ENCODE measurements at regions not wholly inside any gene's neighbourhood (a gene's known extent, or its start where the extent isn't known, plus 50 kb on each side); places are given as distances from the start of the nearest gene placed in this dataset.

- Histone ChIP-seq H3K36me3 (ENCODE audit: control insufficient read depth in 2 of 2, insufficient read depth in 2 of 2, low read length in 2 of 2) (no peaks in the 10 kb centered on the region), H3K27ac (ENCODE audit: low read depth in 2 of 2, low read length in 2 of 2) (no peak overlapping the region), H3K9ac (ENCODE audit: low read depth in 1 of 2, low read length in 2 of 2) (no peak overlapping the region), H3K27me3 (ENCODE audit: control insufficient read depth in 2 of 2, insufficient read depth in 2 of 2, low read length in 2 of 2) (no peaks in the 10 kb centered on the region), H3K4me1 (ENCODE audit: control insufficient read depth in 2 of 2, insufficient read depth in 2 of 2, low read length in 2 of 2) (peaks cover 3 to 8% of the 10 kb centered on the region in 2 donors), H3K9me3 (ENCODE audit: control insufficient read depth in 2 of 2, low read length in 2 of 2) (no peaks in the 10 kb centered on the region), H3K4me3 (ENCODE audit: low read length in 2 of 2) (no peak overlapping the region)
Observed at GRCh38 chr11:70537576-70538571, 139.5 kb downstream of the CTTN start.

- peaks cover 3 to 8% of the 10 kb centered on the region in 2 donors for H3K4me1 ChIP-seq (ENCODE audit: control insufficient read depth in 2 of 2, insufficient read depth in 2 of 2, low read length in 2 of 2)
Observed at GRCh38 chr11:70538641-70539359, 140.5 kb downstream of the CTTN start.

GRCh38 chr11:70539360-70540095 is 141.2 kb downstream of the CTTN start:
- H3K27ac ChIP-seq (ENCODE audit: low read depth in 2 of 2, low read length in 2 of 2) = no peak overlapping the region
- no peak overlapping the region for H3K9ac ChIP-seq (ENCODE audit: low read depth in 1 of 2, low read length in 2 of 2)
- peaks cover 3 to 8% of the 10 kb centered on the region in 2 donors for H3K4me1 ChIP-seq (ENCODE audit: control insufficient read depth in 2 of 2, insufficient read depth in 2 of 2, low read length in 2 of 2)
- H3K36me3 ChIP-seq (ENCODE audit: control insufficient read depth in 2 of 2, insufficient read depth in 2 of 2, low read length in 2 of 2) = no peaks in the 10 kb centered on the region
- no peak overlapping the region for H3K4me3 ChIP-seq (ENCODE audit: low read length in 2 of 2)
- no peaks in the 10 kb centered on the region for H3K27me3 ChIP-seq (ENCODE audit: control insufficient read depth in 2 of 2, insufficient read depth in 2 of 2, low read length in 2 of 2)
- no peaks in the 10 kb centered on the region for H3K9me3 ChIP-seq (ENCODE audit: control insufficient read depth in 2 of 2, low read length in 2 of 2)

More at GRCh38 chr11:70538641-70539359, 140.5 kb downstream of the CTTN start:
- Histone ChIP-seq H3K4me3 (ENCODE audit: low read length in 2 of 2) (no peak overlapping the region), H3K9me3 (ENCODE audit: control insufficient read depth in 2 of 2, low read length in 2 of 2) (no peaks in the 10 kb centered on the region), H3K36me3 (ENCODE audit: control insufficient read depth in 2 of 2, insufficient read depth in 2 of 2, low read length in 2 of 2) (no peaks in the 10 kb centered on the region), H3K27ac (ENCODE audit: low read depth in 2 of 2, low read length in 2 of 2) (no peak overlapping the region), H3K27me3 (ENCODE audit: control insufficient read depth in 2 of 2, insufficient read depth in 2 of 2, low read length in 2 of 2) (no peaks in the 10 kb centered on the region), H3K9ac (ENCODE audit: low read depth in 1 of 2, low read length in 2 of 2) (no peak overlapping the region)

- H3K9ac ChIP-seq (ENCODE audit: low read depth in 1 of 2, low read length in 2 of 2) = no peak overlapping the region
- no peaks in the 10 kb centered on the region for H3K27me3 ChIP-seq (ENCODE audit: control insufficient read depth in 2 of 2, insufficient read depth in 2 of 2, low read length in 2 of 2)
- peaks cover 3 to 8% of the 10 kb centered on the region in 2 donors for H3K4me1 ChIP-seq (ENCODE audit: control insufficient read depth in 2 of 2, insufficient read depth in 2 of 2, low read length in 2 of 2)
- no peak overlapping the region for H3K4me3 ChIP-seq (ENCODE audit: low read length in 2 of 2)
- H3K27ac ChIP-seq (ENCODE audit: low read depth in 2 of 2, low read length in 2 of 2) = no peak overlapping the region
- no peaks in the 10 kb centered on the region for H3K9me3 ChIP-seq (ENCODE audit: control insufficient read depth in 2 of 2, low read length in 2 of 2)
- H3K36me3 ChIP-seq (ENCODE audit: control insufficient read depth in 2 of 2, insufficient read depth in 2 of 2, low read length in 2 of 2) = no peaks in the 10 kb centered on the region
Observed at GRCh38 chr11:70540196-70540595, 141.9 kb downstream of the CTTN start.

- H3K36me3 ChIP-seq (ENCODE audit: control insufficient read depth in 2 of 2, insufficient read depth in 2 of 2, low read length in 2 of 2) = no peaks in the 10 kb centered on the region
Observed at GRCh38 chr11:70541176-70541575, 142.8 kb downstream of the CTTN start.

GRCh38 chr11:70541699-70542098 is 143.4 kb downstream of the CTTN start:
- Histone ChIP-seq H3K4me3 (ENCODE audit: low read length in 2 of 2) (no peak overlapping the region), H3K36me3 (ENCODE audit: control insufficient read depth in 2 of 2, insufficient read depth in 2 of 2, low read length in 2 of 2) (no peaks in the 10 kb centered on the region), H3K27me3 (ENCODE audit: control insufficient read depth in 2 of 2, insufficient read depth in 2 of 2, low read length in 2 of 2) (no peaks in the 10 kb centered on the region)

More at GRCh38 chr11:70541176-70541575, 142.8 kb downstream of the CTTN start:
- Histone ChIP-seq H3K27me3 (ENCODE audit: control insufficient read depth in 2 of 2, insufficient read depth in 2 of 2, low read length in 2 of 2) (no peaks in the 10 kb centered on the region), H3K4me1 (ENCODE audit: control insufficient read depth in 2 of 2, insufficient read depth in 2 of 2, low read length in 2 of 2) (peaks cover 0 to 4% of the 10 kb centered on the region in 2 donors), H3K9me3 (ENCODE audit: control insufficient read depth in 2 of 2, low read length in 2 of 2) (no peaks in the 10 kb centered on the region), H3K27ac (ENCODE audit: low read depth in 2 of 2, low read length in 2 of 2) (no peak overlapping the region), H3K9ac (ENCODE audit: low read depth in 1 of 2, low read length in 2 of 2) (no peak overlapping the region), H3K4me3 (ENCODE audit: low read length in 2 of 2) (no peak overlapping the region)

GRCh38 chr11:70542406-70542805 is 144.1 kb downstream of the CTTN start:
- no peak overlapping the region for H3K27ac ChIP-seq (ENCODE audit: low read depth in 2 of 2, low read length in 2 of 2)
- H3K9ac ChIP-seq (ENCODE audit: low read depth in 1 of 2, low read length in 2 of 2) = no peak overlapping the region
- H3K4me1 ChIP-seq (ENCODE audit: control insufficient read depth in 2 of 2, insufficient read depth in 2 of 2, low read length in 2 of 2) = no peaks in the 10 kb centered on the region
- no peaks in the 10 kb centered on the region for H3K9me3 ChIP-seq (ENCODE audit: control insufficient read depth in 2 of 2, low read length in 2 of 2)
- H3K27me3 ChIP-seq (ENCODE audit: control insufficient read depth in 2 of 2, insufficient read depth in 2 of 2, low read length in 2 of 2) = no peaks in the 10 kb centered on the region
- H3K36me3 ChIP-seq (ENCODE audit: control insufficient read depth in 2 of 2, insufficient read depth in 2 of 2, low read length in 2 of 2) = no peaks in the 10 kb centered on the region
- H3K4me3 ChIP-seq (ENCODE audit: low read length in 2 of 2) = no peak overlapping the region

More at GRCh38 chr11:70541699-70542098, 143.4 kb downstream of the CTTN start:
- Histone ChIP-seq H3K27ac (ENCODE audit: low read depth in 2 of 2, low read length in 2 of 2) (no peak overlapping the region), H3K9me3 (ENCODE audit: control insufficient read depth in 2 of 2, low read length in 2 of 2) (no peaks in the 10 kb centered on the region), H3K9ac (ENCODE audit: low read depth in 1 of 2, low read length in 2 of 2) (no peak overlapping the region), H3K4me1 (ENCODE audit: control insufficient read depth in 2 of 2, insufficient read depth in 2 of 2, low read length in 2 of 2) (no peaks in the 10 kb centered on the region)

- Histone ChIP-seq H3K36me3 (ENCODE audit: control insufficient read depth in 2 of 2, insufficient read depth in 2 of 2, low read length in 2 of 2) (no peaks in the 10 kb centered on the region), H3K9me3 (ENCODE audit: control insufficient read depth in 2 of 2, low read length in 2 of 2) (no peaks in the 10 kb centered on the region), H3K4me1 (ENCODE audit: control insufficient read depth in 2 of 2, insufficient read depth in 2 of 2, low read length in 2 of 2) (no peaks in the 10 kb centered on the region), H3K27ac (ENCODE audit: low read depth in 2 of 2, low read length in 2 of 2) (no peak overlapping the region), H3K27me3 (ENCODE audit: control insufficient read depth in 2 of 2, insufficient read depth in 2 of 2, low read length in 2 of 2) (no peaks in the 10 kb centered on the region), H3K4me3 (ENCODE audit: low read length in 2 of 2) (no peak overlapping the region), H3K9ac (ENCODE audit: low read depth in 1 of 2, low read length in 2 of 2) (no peak overlapping the region)
Observed at GRCh38 chr11:70542811-70543210, 144.5 kb downstream of the CTTN start.

- H3K27ac ChIP-seq (ENCODE audit: low read depth in 2 of 2, low read length in 2 of 2) = no peak overlapping the region
- no peak overlapping the region for H3K9ac ChIP-seq (ENCODE audit: low read depth in 1 of 2, low read length in 2 of 2)
- no peaks in the 10 kb centered on the region for H3K4me1 ChIP-seq (ENCODE audit: control insufficient read depth in 2 of 2, insufficient read depth in 2 of 2, low read length in 2 of 2)
- no peaks in the 10 kb centered on the region for H3K9me3 ChIP-seq (ENCODE audit: control insufficient read depth in 2 of 2, low read length in 2 of 2)
- no peak overlapping the region for H3K4me3 ChIP-seq (ENCODE audit: low read length in 2 of 2)
- no peaks in the 10 kb centered on the region for H3K27me3 ChIP-seq (ENCODE audit: control insufficient read depth in 2 of 2, insufficient read depth in 2 of 2, low read length in 2 of 2)
- H3K36me3 ChIP-seq (ENCODE audit: control insufficient read depth in 2 of 2, insufficient read depth in 2 of 2, low read length in 2 of 2) = no peaks in the 10 kb centered on the region
Observed at GRCh38 chr11:70543611-70544010, 145.3 kb downstream of the CTTN start.
